ENCODE measurements at regions not wholly inside any gene's neighbourhood (a gene's known extent, or its start where the extent isn't known, plus 50 kb on each side); places are given as distances from the start of the nearest gene placed in this dataset.

DNA sequence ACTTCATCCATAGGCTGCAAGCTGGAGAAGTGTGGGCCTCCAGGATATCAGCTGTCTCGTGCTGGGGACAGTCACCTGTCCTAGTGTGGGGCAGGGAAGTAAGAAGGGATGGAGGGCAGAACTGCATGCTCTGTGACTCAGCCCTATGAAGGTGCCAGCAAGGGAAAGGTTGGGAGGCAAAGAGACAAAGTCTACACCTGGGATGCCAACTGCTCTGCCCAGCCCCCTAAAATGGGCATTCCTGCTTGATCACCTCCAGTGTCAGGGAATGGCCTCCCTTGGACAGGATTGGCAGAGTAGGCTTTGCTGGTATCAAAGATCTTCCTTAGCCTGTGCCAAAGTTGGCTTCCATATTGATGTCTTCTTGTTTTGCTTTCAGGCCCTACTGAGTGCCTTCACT lies 335.0 kb downstream of the BCL11B start:
- TF ChIP-seq, protein P1, sequence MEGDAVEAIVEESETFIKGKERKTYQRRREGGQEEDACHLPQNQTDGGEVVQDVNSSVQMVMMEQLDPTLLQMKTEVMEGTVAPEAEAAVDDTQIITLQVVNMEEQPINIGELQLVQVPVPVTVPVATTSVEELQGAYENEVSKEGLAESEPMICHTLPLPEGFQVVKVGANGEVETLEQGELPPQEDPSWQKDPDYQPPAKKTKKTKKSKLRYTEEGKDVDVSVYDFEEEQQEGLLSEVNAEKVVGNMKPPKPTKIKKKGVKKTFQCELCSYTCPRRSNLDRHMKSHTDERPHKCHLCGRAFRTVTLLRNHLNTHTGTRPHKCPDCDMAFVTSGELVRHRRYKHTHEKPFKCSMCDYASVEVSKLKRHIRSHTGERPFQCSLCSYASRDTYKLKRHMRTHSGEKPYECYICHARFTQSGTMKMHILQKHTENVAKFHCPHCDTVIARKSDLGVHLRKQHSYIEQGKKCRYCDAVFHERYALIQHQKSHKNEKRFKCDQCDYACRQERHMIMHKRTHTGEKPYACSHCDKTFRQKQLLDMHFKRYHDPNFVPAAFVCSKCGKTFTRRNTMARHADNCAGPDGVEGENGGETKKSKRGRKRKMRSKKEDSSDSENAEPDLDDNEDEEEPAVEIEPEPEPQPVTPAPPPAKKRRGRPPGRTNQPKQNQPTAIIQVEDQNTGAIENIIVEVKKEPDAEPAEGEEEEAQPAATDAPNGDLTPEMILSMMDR (IDR thresholded peaks at IDR 0.05; ENCODE audit: control insufficient read depth, extremely low read depth, insufficient read depth) = no peak
- no peak for DNase-seq (ENCODE audit: low read depth)
- H3K4me3 ChIP-seq (ENCODE audit: low read depth, low read length) = no peak overlapping the region

DNA sequence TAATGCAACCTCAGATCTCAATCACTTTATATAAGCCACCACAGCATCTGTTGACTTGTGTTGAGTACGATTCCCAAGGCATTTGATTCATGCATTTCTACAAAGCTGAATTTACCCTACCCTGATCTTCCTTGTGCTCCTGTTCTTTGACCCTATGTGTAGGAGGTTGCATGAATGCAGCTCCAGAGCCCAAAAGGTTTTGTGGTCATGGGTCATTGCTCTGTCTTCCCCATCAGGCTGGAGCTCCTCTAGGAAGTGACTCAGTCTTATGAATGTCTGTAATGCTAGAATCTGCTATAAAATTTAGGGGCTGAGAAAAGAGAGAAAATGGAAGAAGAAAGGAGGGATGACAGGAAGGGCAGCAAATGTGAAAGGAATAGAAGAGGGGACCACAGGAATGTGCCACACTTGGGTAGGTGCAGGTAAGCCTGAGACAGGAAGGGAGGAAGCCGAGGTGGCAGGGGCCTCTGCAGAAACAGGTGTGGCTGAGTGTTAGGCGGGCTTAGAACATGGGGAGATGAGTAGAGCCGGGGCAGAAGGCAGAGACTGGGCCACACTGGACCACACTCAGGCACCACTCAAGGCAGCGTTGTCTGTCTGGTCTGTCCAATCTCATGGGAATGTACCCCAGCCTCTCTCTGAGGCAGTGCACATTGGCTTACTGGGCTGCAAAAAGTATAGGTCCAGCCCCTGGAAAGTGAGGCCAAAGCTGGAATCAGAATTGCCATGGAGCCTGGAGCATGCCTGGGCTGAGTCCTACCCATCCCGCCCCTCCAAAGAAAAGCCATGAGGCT lies 334.1 kb downstream of the BCL11B start:
- no peak for DNase-seq (ENCODE audit: low read depth)
- TF ChIP-seq, protein P1 (IDR thresholded peaks at IDR 0.05; ENCODE audit: control insufficient read depth, extremely low read depth, insufficient read depth) = no peak
- no peak overlapping the region for H3K4me3 ChIP-seq (ENCODE audit: low read depth, low read length)

DNA sequence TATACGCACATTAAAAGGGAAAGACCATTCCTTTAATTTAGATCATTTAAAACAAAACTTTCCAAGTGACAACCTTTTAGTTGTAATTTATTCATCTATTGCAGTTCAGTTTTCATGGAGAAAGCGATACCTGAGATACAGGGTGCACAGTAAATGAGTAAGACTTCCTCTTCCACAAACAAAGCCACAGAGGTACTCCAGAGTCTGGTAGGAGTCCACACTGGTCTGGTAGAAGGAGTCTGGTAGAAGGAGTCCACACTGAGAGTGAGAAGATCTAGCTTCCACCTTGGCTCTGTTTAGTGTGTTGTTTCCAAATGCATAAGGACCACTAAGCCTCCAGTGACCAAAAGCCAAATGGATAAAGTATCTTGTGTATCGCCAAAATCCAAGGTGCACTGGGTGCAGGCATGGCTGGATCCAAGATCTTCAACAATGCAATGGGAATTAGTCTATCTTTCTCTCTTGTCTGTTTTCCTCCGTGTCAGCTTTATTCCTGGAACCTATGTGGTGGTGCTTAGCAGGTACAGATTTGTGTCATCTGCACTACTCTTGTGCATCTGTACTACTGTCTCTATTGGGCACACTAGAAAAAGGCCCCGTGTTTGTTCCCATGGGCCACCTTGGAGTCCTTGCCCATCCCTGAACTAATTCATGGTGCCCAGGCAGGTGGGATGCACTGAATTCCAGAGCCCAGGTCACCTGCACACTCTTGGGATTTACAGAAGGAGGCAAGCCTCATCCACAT lies 331.1 kb downstream of the BCL11B start:
- H3K4me3 ChIP-seq (ENCODE audit: low read depth, low read length) = no peak overlapping the region
- TF ChIP-seq, protein P1 (IDR thresholded peaks at IDR 0.05; ENCODE audit: control insufficient read depth, extremely low read depth, insufficient read depth) = no peak
- no peak for DNase-seq (ENCODE audit: low read depth)

DNA sequence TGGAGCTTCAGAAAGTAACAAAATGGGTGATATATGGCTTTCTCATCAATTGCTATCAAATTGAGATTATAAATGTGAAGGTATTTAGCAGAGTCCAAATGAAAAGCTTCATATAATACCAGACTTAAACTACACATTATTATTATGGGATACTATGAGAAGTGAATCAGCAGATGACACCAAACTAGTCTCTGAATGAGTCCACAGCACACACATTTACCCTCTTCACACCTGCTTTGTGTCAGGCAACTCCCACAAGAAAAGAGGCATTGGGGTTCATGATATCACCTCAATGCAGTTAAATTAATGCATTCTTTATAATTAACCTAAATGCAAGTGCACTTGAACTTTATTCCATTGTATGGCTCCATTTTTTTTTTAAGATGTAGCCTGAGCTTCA lies 330.5 kb downstream of the BCL11B start:
- DNase-seq (ENCODE audit: low read depth) = no peak
- TF ChIP-seq, protein P1 (IDR thresholded peaks at IDR 0.05; ENCODE audit: control insufficient read depth, extremely low read depth, insufficient read depth) = no peak
- H3K4me3 ChIP-seq (ENCODE audit: low read depth, low read length) = no peak overlapping the region

DNA sequence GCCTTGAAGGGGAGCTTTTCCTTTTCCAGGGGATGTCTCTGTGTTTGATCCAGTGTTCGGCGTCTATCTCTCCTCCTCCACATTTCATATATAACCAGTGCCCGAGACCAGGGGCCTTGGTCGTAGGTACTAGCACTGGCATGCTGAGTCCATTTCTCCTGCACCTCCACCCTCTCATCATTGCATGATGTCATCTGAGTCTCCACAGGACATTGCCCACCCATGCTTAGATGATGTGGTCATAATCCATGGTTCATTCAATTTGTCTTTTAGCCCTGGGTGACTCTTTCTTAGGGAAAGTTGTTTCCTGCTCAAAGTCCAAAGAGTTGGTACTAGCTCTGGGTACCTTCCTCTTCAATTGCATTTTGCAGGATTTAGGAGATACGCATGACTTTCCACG lies 328.1 kb downstream of the BCL11B start:
- TF ChIP-seq, protein P1 (IDR thresholded peaks at IDR 0.05; ENCODE audit: control insufficient read depth, extremely low read depth, insufficient read depth) = no peak
- H3K4me3 ChIP-seq (ENCODE audit: low read depth, low read length) = no peak overlapping the region
- no peak for DNase-seq (ENCODE audit: low read depth)

DNA sequence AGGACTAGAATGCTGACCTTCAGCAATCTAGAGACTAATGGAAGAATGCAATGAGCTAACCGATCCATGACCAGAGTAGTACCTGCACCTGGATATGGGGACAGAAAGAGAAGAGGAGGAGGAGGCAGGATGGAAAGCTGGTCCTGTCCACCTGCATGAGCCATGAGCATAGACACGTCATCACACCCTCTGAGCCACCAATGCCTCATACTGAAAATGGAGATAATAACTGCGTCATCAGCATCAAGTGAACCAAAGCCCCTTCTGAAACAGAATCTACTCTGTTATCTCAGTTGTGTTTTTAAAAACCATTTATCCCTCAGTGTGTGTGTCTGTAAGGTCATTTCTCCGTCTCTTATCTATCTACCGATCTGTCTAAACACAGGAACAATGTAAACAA lies 327.0 kb downstream of the BCL11B start:
- DNase-seq (ENCODE audit: low read depth) = no peak
- no peak overlapping the region for H3K4me3 ChIP-seq (ENCODE audit: low read depth, low read length)
- TF ChIP-seq, protein P1 (IDR thresholded peaks at IDR 0.05; ENCODE audit: control insufficient read depth, extremely low read depth, insufficient read depth) = no peak

All from LNCaP clone FGC (cell line).